ENCODE measurements at regions not wholly inside any gene's neighbourhood (a gene's known extent, or its start where the extent isn't known, plus 50 kb on each side); places are given as distances from the start of the nearest gene placed in this dataset.

- H3K4me1 ChIP-seq, result no peaks in the 10 kb centered on the region
- H3K36me3 ChIP-seq, result no peaks in the 10 kb centered on the region
- H3K9me3 ChIP-seq, result no peaks in the 10 kb centered on the region
- no peaks in the 10 kb centered on the region for H3K27me3 ChIP-seq
- no peak for TF ChIP-seq CTCF (IDR thresholded peaks at IDR 0.05)
- no peak for TF ChIP-seq POLR2AphosphoS5 (IDR thresholded peaks at IDR 0.05; ENCODE audit: insufficient read depth in 1 of 2, low read depth in 1 of 2)
- no peak for TF ChIP-seq POLR2A (IDR thresholded peaks at IDR 0.05)
- no peak overlapping the region for H3K27ac ChIP-seq
- no peak for DNase-seq (ENCODE audit: extremely low spot score in 2 of 2)
- intact Hi-C loops (cut with DNase I), result no loop called here
- no peak overlapping the region for H3K4me3 ChIP-seq
These were observed 142.6 kb upstream of the ITGA4 start for GRCh38 chr2:181314551-181314950.

- no peak for DNase-seq (ENCODE audit: extremely low spot score in 2 of 2)
- Histone ChIP-seq H3K4me3 (no peak overlapping the region), H3K4me1 (no peaks in the 10 kb centered on the region), H3K9me3 (no peaks in the 10 kb centered on the region), H3K27ac (no peak overlapping the region), H3K36me3 (no peaks in the 10 kb centered on the region), H3K27me3 (no peaks in the 10 kb centered on the region)
- intact Hi-C loops (cut with DNase I), result no loop called here
- no peak for TF ChIP-seq CTCF (IDR thresholded peaks at IDR 0.05)
- TF ChIP-seq POLR2A (IDR thresholded peaks at IDR 0.05), result no peak
- TF ChIP-seq POLR2AphosphoS5 (IDR thresholded peaks at IDR 0.05; ENCODE audit: insufficient read depth in 1 of 2, low read depth in 1 of 2), result no peak
These were observed 139.7 kb upstream of the ITGA4 start for GRCh38 chr2:181317511-181317910.

DNA sequence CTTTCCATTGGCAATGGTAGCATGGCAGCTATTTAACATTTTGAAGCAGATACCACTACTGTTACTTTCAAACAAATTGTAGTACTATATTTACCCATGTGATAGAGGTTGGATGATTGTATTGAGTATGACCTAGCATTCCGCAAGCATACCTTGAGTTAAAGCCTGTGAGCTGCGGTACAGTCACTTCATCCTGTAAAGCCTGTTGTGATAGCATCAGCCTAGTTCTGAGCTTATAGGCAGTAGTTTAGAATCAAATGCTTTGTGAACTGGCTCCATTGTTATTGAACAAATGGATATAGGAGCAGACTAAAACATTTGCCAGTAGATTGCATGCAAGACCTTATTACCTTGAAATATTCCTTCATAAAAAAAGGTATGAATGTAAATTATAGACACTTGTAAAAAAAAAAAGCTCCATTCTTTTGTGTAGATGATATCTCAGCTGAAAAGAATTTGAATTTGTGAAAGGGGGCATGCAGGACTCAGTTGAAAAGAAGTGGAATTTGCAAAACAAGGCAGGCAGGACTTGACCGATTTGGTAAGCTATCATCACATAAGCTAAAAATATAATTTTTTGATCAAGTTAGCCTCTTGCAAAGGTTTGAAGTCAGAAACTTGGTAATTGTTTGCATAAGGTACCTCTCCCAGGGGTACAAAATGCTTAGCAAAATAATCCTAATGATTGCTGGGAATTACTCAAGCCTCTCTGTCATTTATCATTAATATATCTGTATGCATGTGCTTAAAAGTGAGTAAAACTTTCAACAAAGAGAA, 138.5 kb upstream of the ITGA4 start:
- TF ChIP-seq POLR2A (IDR thresholded peaks at IDR 0.05) (no peak), POLR2AphosphoS5 (IDR thresholded peaks at IDR 0.05; ENCODE audit: insufficient read depth in 1 of 2, low read depth in 1 of 2) (no peak)
- no peak overlapping the region for H3K4me3 ChIP-seq
- DNase-seq (ENCODE audit: extremely low spot score in 2 of 2), result no peak
- no peaks in the 10 kb centered on the region for H3K36me3 ChIP-seq
- no peaks in the 10 kb centered on the region for H3K4me1 ChIP-seq
- no peaks in the 10 kb centered on the region for H3K27me3 ChIP-seq
- intact Hi-C loops (cut with DNase I), result no loop called here
- H3K27ac ChIP-seq, result no peak overlapping the region
- H3K9me3 ChIP-seq, result no peaks in the 10 kb centered on the region

GRCh38 chr2:181319286-181319685, 137.9 kb upstream of the ITGA4 start:
- H3K9me3 ChIP-seq, result no peaks in the 10 kb centered on the region
- no peak overlapping the region for H3K4me3 ChIP-seq
- no peaks in the 10 kb centered on the region for H3K4me1 ChIP-seq
- DNase-seq (ENCODE audit: extremely low spot score in 2 of 2), result no peak
- no peaks in the 10 kb centered on the region for H3K27me3 ChIP-seq
- intact Hi-C loops (cut with DNase I), result no loop called here
- H3K36me3 ChIP-seq, result no peaks in the 10 kb centered on the region
- H3K27ac ChIP-seq, result no peak overlapping the region
- TF ChIP-seq POLR2AphosphoS5 (IDR thresholded peaks at IDR 0.05; ENCODE audit: insufficient read depth in 1 of 2, low read depth in 1 of 2) (no peak), CTCF (IDR thresholded peaks at IDR 0.05) (no peak), POLR2A (IDR thresholded peaks at IDR 0.05) (no peak)

DNA sequence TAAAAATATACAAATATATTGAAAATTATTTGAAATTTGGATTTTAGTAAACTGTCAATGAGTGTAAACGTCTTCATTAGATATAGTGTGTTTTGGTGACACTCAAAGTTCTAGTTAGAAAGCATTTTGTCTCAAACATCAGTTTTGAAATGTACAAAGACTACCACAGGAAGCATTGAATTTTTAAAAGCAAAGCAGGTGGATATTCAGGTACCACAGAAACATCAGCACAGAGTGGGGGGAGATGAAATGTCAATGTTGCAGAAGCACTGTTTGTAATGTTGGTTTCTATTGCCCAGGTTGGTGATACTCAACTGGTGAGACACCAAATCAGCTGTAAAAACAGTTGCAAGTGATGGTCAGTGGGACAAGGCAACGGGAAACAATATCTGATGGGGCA, 136.5 kb upstream of the ITGA4 start:
- Histone ChIP-seq H3K4me3 (no peak overlapping the region), H3K36me3 (no peaks in the 10 kb centered on the region), H3K9me3 (no peaks in the 10 kb centered on the region), H3K4me1 (no peaks in the 10 kb centered on the region), H3K27ac (no peak overlapping the region), H3K27me3 (no peaks in the 10 kb centered on the region)
- intact Hi-C loops (cut with DNase I), result no loop called here
- no peak for TF ChIP-seq POLR2A (IDR thresholded peaks at IDR 0.05)
- TF ChIP-seq POLR2AphosphoS5 (IDR thresholded peaks at IDR 0.05; ENCODE audit: insufficient read depth in 1 of 2, low read depth in 1 of 2), result no peak
- TF ChIP-seq CTCF (IDR thresholded peaks at IDR 0.05), result no peak
- no peak for DNase-seq (ENCODE audit: extremely low spot score in 2 of 2)

All from vagina (tissue), 2 donors.